Spleen (tissue), 11 donors: ENCODE measurements at regions not wholly inside any gene's neighbourhood (a gene's known extent, or its start where the extent isn't known, plus 50 kb on each side); places are given as distances from the start of the nearest gene placed in this dataset.

ENCODE experiments used
- DNase-seq: peaks from one replicate; pipeline ENCODE4 v3.0.0-alpha.2; 2020
- H3K27ac ChIP-seq, 8 donors: fragments of 200-600 bp; sonication (generic) in 7 of 8; 1 replicate in 4 of 8; 2 replicates in 4 of 8; pipeline versions ENCODE4 v1.5.0 to v1.8.0; 2016 to 2021; ENCODE audit warnings: inconsistent platforms in 4 of 8, mild to moderate bottlenecking in 4 of 8, moderate library complexity in 1 of 8
- H3K27me3 ChIP-seq, 7 donors: fragments of 200-600 bp; sonication (generic) in 6 of 7; replicated peaks in 1 of 7; 1 replicate in 4 of 7; 2 replicates in 3 of 7; pipeline versions ENCODE4 v1.5.0 to v1.8.0; 2016 to 2021; ENCODE audit warnings: inconsistent platforms in 3 of 7, mild to moderate bottlenecking in 1 of 7
- H3K36me3 ChIP-seq, 6 donors: fragments of 200-600 bp; sonication (generic) in 5 of 6; 1 replicate in 4 of 6; 2 replicates in 2 of 6; pipeline versions ENCODE4 v1.5.0 to v1.8.0; 2016 to 2021; ENCODE audit warnings: inconsistent platforms in 2 of 6
- H3K4me1 ChIP-seq, 6 donors: fragments of 200-600 bp; sonication (generic) in 5 of 6; 1 replicate in 3 of 6; 2 replicates in 3 of 6; pipeline versions ENCODE4 v1.5.0 to v1.8.0; 2016 to 2021; ENCODE audit warnings: inconsistent platforms in 3 of 6
- H3K4me3 ChIP-seq, 8 donors: fragments of 200-600 bp; sonication (generic) in 7 of 8; 1 replicate in 4 of 8; 2 replicates in 4 of 8; pipeline versions ENCODE4 v1.5.0 to v1.8.0; 2016 to 2021; ENCODE audit warnings: inconsistent platforms in 4 of 8, mild to moderate bottlenecking in 4 of 8, moderate library complexity in 2 of 8
- H3K9me3 ChIP-seq, 8 donors: fragments of 200-600 bp; sonication (generic) in 7 of 8; 1 replicate in 4 of 8; 2 replicates in 4 of 8; pipeline versions ENCODE4 v1.5.0 to v1.8.0; 2016 to 2021; ENCODE audit warnings: inconsistent platforms in 4 of 8
- CTCF ChIP-seq, 11 experiments: fragments of 200-600 bp in 7 of 11; fragments of 450-650 bp in 4 of 11; sonication (generic) in 4 of 11; IDR thresholded peaks in 8 of 11; conservative IDR thresholded peaks in 3 of 11; 1 replicate in 7 of 11; 2 replicates in 4 of 11; pipeline versions ENCODE4 v1.4.0 to v1.8.0; 2016 to 2021; ENCODE audit warnings: antibody characterized with exemption in 11 of 11, inconsistent platforms in 4 of 11, mild to moderate bottlenecking in 1 of 11
- POLR2A ChIP-seq, 3 donors: fragments of 450-650 bp; IDR thresholded peaks; one replicate each; pipeline ENCODE4 v1.5.1; 2017; ENCODE audit warnings: antibody characterized with exemption in 3 of 3, mild to moderate bottlenecking in 1 of 3
- POLR2AphosphoS5 ChIP-seq, 3 donors: sonication (generic); formaldehyde crosslinking; IDR thresholded peaks; one replicate each; pipeline ENCODE4 v1.5.1; 2017; ENCODE audit warnings: antibody characterized with exemption in 3 of 3
- WGBS, 5 donors: extraction: QIAGEN DNeasy Blood & Tissue Kit in 3 of 5; methylation state at CpG; one replicate each; pipeline versions ENCODE4 v1.1.5 to v1.1.7; 2013 to 2018; 5-methylcytosine and 5-hydroxymethylcytosine counted together
- intact Hi-C: fragments of 100-400 bp; cut with DNase I; formaldehyde crosslinking; loops from one replicate; pipeline ENCODE4 v1.15.0; 2023; ENCODE audit warnings: low total_unique reads
- donor health status: healthy with polysubstance abuse.
- donor health status: DM: no; HTN: no; CAD: no; lungs with moderate emphysema.
- donor health status: DM: no; HTN: no; CAD: no.
- donor health status: Bipolar disorder and iron deficiency.
- donor health status: healthy.
- donor health status: DM: no; HTN: no; CAD: no.
- donor health status: DM: yes; HTN: yes; CAD: no.

GRCh38 chr2:226337941-226338600, 461.5 kb downstream of the IRS1 start:
- WGBS, 5 donors, result 37 to 46% (median 41%) methylated on average over 2 of the region's 2 CpGs
- H3K27me3 ChIP-seq, result peaks cover 0 to 6% (median 0%) of the 10 kb centered on the region in 7 donors
- no peak for TF ChIP-seq CTCF (IDR thresholded peaks at IDR 0.05 in 8 of 11, conservative IDR thresholded peaks at IDR 0.05 in 3 of 11)
- no peak for TF ChIP-seq POLR2AphosphoS5 (IDR thresholded peaks at IDR 0.05)
- no peak for TF ChIP-seq POLR2A (IDR thresholded peaks at IDR 0.05)
- intact Hi-C loops, result no loop called here
- H3K36me3 ChIP-seq, result no peaks in the 10 kb centered on the region
- peaks cover 0 to 3% (median 0%) of the 10 kb centered on the region in 8 donors for H3K9me3 ChIP-seq
- H3K27ac ChIP-seq, result no peak overlapping the region
- H3K4me3 ChIP-seq, result no peak overlapping the region
- DNase-seq, result no peak
- H3K4me1 ChIP-seq, result no peaks in the 10 kb centered on the region

DNA sequence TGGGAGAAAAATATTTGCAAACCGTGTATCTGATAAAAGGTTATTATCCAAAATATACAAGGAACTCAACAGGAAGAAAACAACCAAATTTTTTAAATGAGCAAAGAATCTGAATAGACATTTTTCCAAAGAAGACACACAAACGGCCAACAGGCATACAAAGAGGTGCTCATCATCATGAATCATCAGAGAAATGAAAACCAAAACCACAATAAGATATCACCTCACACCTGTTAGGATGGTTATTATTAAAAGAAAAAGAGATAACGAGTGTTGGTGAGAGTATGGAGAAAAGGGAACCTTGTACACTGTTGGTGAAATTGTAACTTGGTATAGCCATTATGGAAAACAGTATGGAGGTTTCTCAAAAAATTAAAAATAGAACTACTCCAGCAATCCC, 463.3 kb downstream of the IRS1 start:
- no peaks in the 10 kb centered on the region for H3K4me1 ChIP-seq
- peaks cover 0 to 6% (median 0%) of the 10 kb centered on the region in 8 donors for H3K9me3 ChIP-seq
- WGBS, 5 donors, result 70 to 80% (median 72%) methylated on average over 3 of the region's 3 CpGs
- DNase-seq, result no peak
- TF ChIP-seq POLR2AphosphoS5 (IDR thresholded peaks at IDR 0.05), result no peak
- TF ChIP-seq POLR2A (IDR thresholded peaks at IDR 0.05), result no peak
- no peak for TF ChIP-seq CTCF (IDR thresholded peaks at IDR 0.05 in 8 of 11, conservative IDR thresholded peaks at IDR 0.05 in 3 of 11)
- no peak overlapping the region for H3K4me3 ChIP-seq
- no peaks in the 10 kb centered on the region for H3K36me3 ChIP-seq
- intact Hi-C loops, result no loop called here
- peaks cover 0 to 6% (median 0%) of the 10 kb centered on the region in 7 donors for H3K27me3 ChIP-seq
- no peak overlapping the region for H3K27ac ChIP-seq

GRCh38 chr2:226334981-226335720, 464.5 kb downstream of the IRS1 start:
- Histone ChIP-seq H3K9me3 (peaks cover 0 to 6% (median 0%) of the 10 kb centered on the region in 8 donors), H3K4me1 (no peaks in the 10 kb centered on the region), H3K27me3 (peaks cover 0 to 12% (median 0%) of the 10 kb centered on the region in 7 donors), H3K4me3 (no peak overlapping the region), H3K36me3 (no peaks in the 10 kb centered on the region), H3K27ac (no peak overlapping the region)
- intact Hi-C loops, result no loop called here
- WGBS, 5 donors, result 77 to 82% (median 80%) methylated on average over 8 of the region's 8 CpGs
- TF ChIP-seq POLR2A (IDR thresholded peaks at IDR 0.05), result no peak
- TF ChIP-seq POLR2AphosphoS5 (IDR thresholded peaks at IDR 0.05), result no peak
- TF ChIP-seq CTCF (IDR thresholded peaks at IDR 0.05 in 8 of 11, conservative IDR thresholded peaks at IDR 0.05 in 3 of 11), result no peak
- no peak for DNase-seq

DNA sequence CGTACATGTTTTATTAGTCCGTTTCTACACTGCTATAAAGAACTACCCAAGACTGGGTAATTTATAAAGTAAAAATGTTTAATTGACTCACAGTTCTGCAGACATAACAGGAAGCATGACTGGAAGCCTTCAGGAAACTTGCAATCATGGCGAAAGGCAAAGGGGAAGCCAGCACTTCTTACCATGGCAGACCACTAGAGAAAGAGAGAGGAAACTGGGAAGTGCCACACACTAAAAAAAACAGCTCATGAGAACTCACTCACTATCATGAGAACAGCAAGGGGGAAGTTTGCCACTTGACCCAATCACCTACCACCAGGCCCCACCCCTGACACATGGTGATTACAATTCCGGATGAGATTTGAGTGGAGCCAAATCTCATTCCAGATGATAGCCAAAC, 466.2 kb downstream of the IRS1 start:
- Histone ChIP-seq H3K4me1 (no peaks in the 10 kb centered on the region), H3K27me3 (peaks cover 0 to 22% (median 0%) of the 10 kb centered on the region in 7 donors), H3K27ac (peak overlapping the region in 2 of 8 donors; percentile 14 to 34), H3K36me3 (no peaks in the 10 kb centered on the region), H3K4me3 (no peak overlapping the region), H3K9me3 (peaks cover 0 to 6% (median 0%) of the 10 kb centered on the region in 8 donors)
- WGBS, 5 donors, result 51 to 70% (median 57%) methylated on average over 4 of the region's 4 CpGs
- TF ChIP-seq POLR2AphosphoS5 (IDR thresholded peaks at IDR 0.05) (peak in 1 of 3 donors; percentile 30), CTCF (IDR thresholded peaks at IDR 0.05 in 8 of 11, conservative IDR thresholded peaks at IDR 0.05 in 3 of 11) (no peak), POLR2A (IDR thresholded peaks at IDR 0.05) (no peak)
- no peak for DNase-seq
- intact Hi-C loops, result no loop called here
